ENCODE measurements at regions not wholly inside any gene's neighbourhood (a gene's known extent, or its start where the extent isn't known, plus 50 kb on each side); places are given as distances from the start of the nearest gene placed in this dataset.

DNA sequence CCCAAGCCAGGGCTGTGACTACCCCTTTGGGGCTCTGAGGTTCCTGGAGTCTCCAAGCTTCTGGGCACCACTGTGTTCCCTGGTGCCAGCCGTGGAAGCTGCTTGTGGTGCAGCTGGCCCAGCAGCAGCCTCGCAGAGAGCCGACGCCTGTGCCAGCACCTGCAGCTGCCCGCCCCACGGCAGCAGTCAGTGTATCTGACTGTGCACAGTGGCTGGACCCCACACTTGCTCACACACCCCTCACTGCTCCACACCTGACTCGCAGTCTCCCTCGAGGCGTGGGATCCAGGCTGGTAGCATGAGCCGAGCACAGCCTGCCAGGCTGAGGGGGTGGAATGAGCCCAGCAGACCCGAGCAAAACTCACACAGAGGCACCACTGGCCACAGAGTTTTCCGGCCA is 325.2 kb downstream of the PCNX1 start:
- TF ChIP-seq, protein P1, sequence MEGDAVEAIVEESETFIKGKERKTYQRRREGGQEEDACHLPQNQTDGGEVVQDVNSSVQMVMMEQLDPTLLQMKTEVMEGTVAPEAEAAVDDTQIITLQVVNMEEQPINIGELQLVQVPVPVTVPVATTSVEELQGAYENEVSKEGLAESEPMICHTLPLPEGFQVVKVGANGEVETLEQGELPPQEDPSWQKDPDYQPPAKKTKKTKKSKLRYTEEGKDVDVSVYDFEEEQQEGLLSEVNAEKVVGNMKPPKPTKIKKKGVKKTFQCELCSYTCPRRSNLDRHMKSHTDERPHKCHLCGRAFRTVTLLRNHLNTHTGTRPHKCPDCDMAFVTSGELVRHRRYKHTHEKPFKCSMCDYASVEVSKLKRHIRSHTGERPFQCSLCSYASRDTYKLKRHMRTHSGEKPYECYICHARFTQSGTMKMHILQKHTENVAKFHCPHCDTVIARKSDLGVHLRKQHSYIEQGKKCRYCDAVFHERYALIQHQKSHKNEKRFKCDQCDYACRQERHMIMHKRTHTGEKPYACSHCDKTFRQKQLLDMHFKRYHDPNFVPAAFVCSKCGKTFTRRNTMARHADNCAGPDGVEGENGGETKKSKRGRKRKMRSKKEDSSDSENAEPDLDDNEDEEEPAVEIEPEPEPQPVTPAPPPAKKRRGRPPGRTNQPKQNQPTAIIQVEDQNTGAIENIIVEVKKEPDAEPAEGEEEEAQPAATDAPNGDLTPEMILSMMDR (IDR thresholded peaks at IDR 0.05; ENCODE audit: extremely low read depth, insufficient read depth, missing control alignments), result no peak
- in situ Hi-C loops (cut with MboI; ENCODE audit: low pct_unique_long_range_greater_than_20kb, low sequenced_read_pairs, unreplicated experiment), result no loop called here
- DNase-seq (ENCODE audit: low spot score), result no peak

DNA sequence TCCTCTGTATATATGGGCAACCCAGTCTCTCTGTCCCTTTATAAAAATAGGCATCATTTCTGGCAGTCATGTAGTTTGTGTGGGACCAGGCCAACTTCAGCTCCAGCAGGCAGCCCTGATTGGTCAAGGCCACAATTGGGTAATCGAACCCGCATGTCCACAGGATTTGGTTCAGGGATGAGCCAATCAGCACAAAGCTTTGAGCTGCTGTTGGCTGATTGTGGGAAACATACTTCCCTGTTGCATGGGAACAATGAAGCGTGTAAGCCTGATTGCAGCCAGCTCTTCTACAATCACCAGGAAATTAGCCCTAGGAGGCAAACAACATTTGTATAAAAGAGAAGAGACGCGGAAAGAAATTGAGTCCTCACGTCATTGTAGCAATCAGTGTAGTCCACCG is 328.6 kb downstream of the PCNX1 start:
- TF ChIP-seq, protein P1 (IDR thresholded peaks at IDR 0.05; ENCODE audit: extremely low read depth, insufficient read depth, missing control alignments), result no peak
- in situ Hi-C loops (cut with MboI; ENCODE audit: low pct_unique_long_range_greater_than_20kb, low sequenced_read_pairs, unreplicated experiment), result no loop called here
- no peak for DNase-seq (ENCODE audit: low spot score)

DNA sequence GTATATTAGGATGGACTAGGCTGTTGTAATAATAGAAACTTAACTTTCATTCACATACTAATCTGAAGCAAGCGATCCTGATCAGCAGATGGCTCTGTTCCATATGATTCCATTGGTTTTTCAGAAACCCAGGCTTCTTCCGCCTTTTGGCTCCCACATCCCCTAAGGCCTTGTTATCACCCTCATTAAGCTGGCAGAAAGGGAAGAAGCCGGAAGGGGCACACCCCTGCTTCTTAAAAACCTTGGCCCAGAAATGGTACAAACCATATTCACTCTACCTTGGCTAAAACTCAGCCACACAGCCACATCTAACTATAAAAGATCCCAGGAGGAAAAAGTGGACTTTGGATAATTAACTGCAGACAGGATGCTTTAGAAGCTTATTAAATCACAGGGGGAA is 329.2 kb downstream of the PCNX1 start:
- in situ Hi-C loops (cut with MboI; ENCODE audit: low pct_unique_long_range_greater_than_20kb, low sequenced_read_pairs, unreplicated experiment), result no loop called here
- TF ChIP-seq, protein P1 (IDR thresholded peaks at IDR 0.05; ENCODE audit: extremely low read depth, insufficient read depth, missing control alignments), result no peak
- no peak for DNase-seq (ENCODE audit: low spot score)

DNA sequence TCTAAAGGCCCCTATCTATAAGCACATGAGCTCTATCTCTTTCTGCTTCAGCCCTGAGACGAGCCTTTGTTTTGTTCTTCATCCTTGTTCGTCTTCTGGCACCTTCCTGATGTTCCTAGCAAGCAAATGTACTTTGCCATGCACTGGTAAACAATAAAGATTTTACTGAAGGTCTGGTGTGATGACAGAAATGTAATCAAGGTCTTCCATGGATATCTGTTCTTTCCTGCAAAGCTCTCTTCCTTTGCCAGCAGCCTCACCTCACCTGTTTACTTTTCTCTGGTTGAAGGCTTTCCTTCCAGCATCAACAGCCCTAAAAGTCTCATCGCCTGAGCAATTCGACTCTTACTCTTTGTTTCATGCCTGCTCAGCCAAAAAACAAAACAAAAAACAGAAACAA is 330.3 kb downstream of the PCNX1 start:
- in situ Hi-C loops (cut with MboI; ENCODE audit: low pct_unique_long_range_greater_than_20kb, low sequenced_read_pairs, unreplicated experiment), result no loop called here
- DNase-seq (ENCODE audit: low spot score), result no peak
- TF ChIP-seq, protein P1 (IDR thresholded peaks at IDR 0.05; ENCODE audit: extremely low read depth, insufficient read depth, missing control alignments), result no peak

DNA sequence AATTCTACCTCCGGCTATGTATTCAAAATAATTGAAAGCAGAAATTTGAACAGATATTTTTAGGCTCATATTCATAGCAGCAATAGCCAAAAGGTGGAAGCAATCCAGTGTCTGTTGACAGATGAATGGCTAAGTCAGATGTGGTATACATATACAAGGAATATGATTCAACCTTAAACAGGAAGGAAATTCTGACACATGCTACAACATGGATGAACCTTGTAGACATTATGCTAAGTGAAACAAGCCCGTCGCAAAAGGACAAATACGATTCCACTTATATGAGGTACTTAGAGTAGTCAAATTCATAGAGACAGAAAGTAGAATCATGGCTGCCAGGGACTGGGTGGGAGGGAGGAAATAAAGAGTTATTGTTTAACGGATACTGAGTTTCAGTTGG is 331.6 kb downstream of the PCNX1 start:
- DNase-seq (ENCODE audit: low spot score), result no peak
- in situ Hi-C loops (cut with MboI; ENCODE audit: low pct_unique_long_range_greater_than_20kb, low sequenced_read_pairs, unreplicated experiment), result no loop called here
- TF ChIP-seq, protein P1 (IDR thresholded peaks at IDR 0.05; ENCODE audit: extremely low read depth, insufficient read depth, missing control alignments), result no peak

DNA sequence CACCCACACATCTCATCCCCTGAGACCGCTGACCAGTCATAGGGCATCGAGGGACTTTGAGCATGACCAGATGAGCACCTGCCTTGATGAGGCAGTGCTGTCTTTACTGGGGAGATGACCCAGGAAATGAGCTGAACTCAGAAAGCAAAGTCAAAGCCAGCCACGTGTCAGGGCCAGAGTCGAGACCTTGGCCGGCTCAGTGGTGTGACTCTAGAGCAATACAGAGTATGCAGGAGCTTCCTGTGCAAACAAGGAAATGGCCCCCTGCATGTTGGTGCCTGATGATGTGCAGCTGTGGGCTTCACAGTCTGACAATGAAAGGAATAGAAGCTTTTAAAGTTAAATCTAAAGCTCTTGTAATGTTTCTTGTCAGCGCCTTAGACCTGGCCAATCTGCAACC is 332.9 kb downstream of the PCNX1 start:
- no peak for DNase-seq (ENCODE audit: low spot score)
- TF ChIP-seq, protein P1 (IDR thresholded peaks at IDR 0.05; ENCODE audit: extremely low read depth, insufficient read depth, missing control alignments), result no peak
- in situ Hi-C loops (cut with MboI; ENCODE audit: low pct_unique_long_range_greater_than_20kb, low sequenced_read_pairs, unreplicated experiment), result no loop called here
